MCF 10A (cell line): ENCODE measurements at regions not wholly inside any gene's neighbourhood (a gene's known extent, or its start where the extent isn't known, plus 50 kb on each side); places are given as distances from the start of the nearest gene placed in this dataset.
A peak's percentile ranks its signal among the peaks of the same experiment; 100 is the strongest.

Source experiments
- BruUV-seq: library from RNA; stranded (reverse); fragments of 400-500 nt; replicated peaks from 2 replicates; lab custom pipeline; 2021; lab: Mats Ljungman, UMichigan
- CTCF ChIA-PET: fragments of 300-600 bp; sonication (Branson Sonifier 250); formaldehyde crosslinking; extraction: SDS; loops from one replicate; lab custom pipeline; 2021; ENCODE audit warnings: antibody characterized with exemption, inconsistent platforms; lab: Yijun Ruan, JAX
- POLR2A ChIA-PET: fragments of 300-600, 350-650 bp; sonication (Branson Sonifier 250); formaldehyde crosslinking; extraction: SDS; loops from one replicate; lab custom pipeline; 2020; ENCODE audit warnings: antibody characterized with exemption, inconsistent platforms; lab: Yijun Ruan, JAX
- DNase-seq: peaks from one replicate; pipeline ENCODE4 v3.0.0-alpha.2; 2018; ENCODE audit not compliant: unreplicated experiment
- H3K27ac Mint-ChIP-seq: one replicate; pipeline ENCODE4 v1.8.0; 2022; ENCODE audit warnings: mild to moderate bottlenecking, low read depth, mixed read lengths; ENCODE audit not compliant: unreplicated experiment
- H3K27me3 Mint-ChIP-seq: one replicate; pipeline ENCODE4 v1.8.0; 2022; ENCODE audit warnings: mixed read lengths; ENCODE audit not compliant: insufficient read depth, unreplicated experiment
- H3K36me3 Mint-ChIP-seq: one replicate; pipeline ENCODE4 v1.8.0; 2022; ENCODE audit warnings: mild to moderate bottlenecking, moderate library complexity, mixed read lengths; ENCODE audit not compliant: insufficient read depth, unreplicated experiment
- H3K4me1 Mint-ChIP-seq: one replicate; pipeline ENCODE4 v1.8.0; 2022; ENCODE audit warnings: mixed read lengths; ENCODE audit not compliant: insufficient read depth, unreplicated experiment
- H3K4me3 Mint-ChIP-seq: one replicate; pipeline ENCODE4 v1.8.0; 2022; ENCODE audit warnings: mild to moderate bottlenecking, moderate library complexity, mixed read lengths; ENCODE audit not compliant: unreplicated experiment
- H3K9me3 Mint-ChIP-seq: one replicate; pipeline ENCODE4 v1.8.0; 2022; ENCODE audit warnings: mixed read lengths; ENCODE audit not compliant: unreplicated experiment
- intact Hi-C: fragments of 100-400 bp; cut with micrococcal nuclease; formaldehyde crosslinking; loops from 2 replicates; pipeline ENCODE4 v1.14.1; 2022
- TF ChIP-seq, protein P1 (sequence below): fragments of 200-600 bp; IDR thresholded peaks from one replicate; pipeline ENCODE4 v1.8.0; 2022; ENCODE audit warnings: antibody characterized with exemption, mild to moderate bottlenecking; ENCODE audit not compliant: unreplicated experiment

GRCh38 chrX:109813236-109813635 lies 80.2 kb upstream of the ACSL4 start:
- TF ChIP-seq, protein P1, sequence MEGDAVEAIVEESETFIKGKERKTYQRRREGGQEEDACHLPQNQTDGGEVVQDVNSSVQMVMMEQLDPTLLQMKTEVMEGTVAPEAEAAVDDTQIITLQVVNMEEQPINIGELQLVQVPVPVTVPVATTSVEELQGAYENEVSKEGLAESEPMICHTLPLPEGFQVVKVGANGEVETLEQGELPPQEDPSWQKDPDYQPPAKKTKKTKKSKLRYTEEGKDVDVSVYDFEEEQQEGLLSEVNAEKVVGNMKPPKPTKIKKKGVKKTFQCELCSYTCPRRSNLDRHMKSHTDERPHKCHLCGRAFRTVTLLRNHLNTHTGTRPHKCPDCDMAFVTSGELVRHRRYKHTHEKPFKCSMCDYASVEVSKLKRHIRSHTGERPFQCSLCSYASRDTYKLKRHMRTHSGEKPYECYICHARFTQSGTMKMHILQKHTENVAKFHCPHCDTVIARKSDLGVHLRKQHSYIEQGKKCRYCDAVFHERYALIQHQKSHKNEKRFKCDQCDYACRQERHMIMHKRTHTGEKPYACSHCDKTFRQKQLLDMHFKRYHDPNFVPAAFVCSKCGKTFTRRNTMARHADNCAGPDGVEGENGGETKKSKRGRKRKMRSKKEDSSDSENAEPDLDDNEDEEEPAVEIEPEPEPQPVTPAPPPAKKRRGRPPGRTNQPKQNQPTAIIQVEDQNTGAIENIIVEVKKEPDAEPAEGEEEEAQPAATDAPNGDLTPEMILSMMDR = no peak
- no peak overlapping the region for H3K4me3 Mint-ChIP-seq
- CTCF ChIA-PET = no interaction called here
- no peak for DNase-seq
- no peaks in the 10 kb centered on the region for H3K36me3 Mint-ChIP-seq
- POLR2A ChIA-PET = no interaction called here
- H3K27ac Mint-ChIP-seq = no peak overlapping the region
- H3K27me3 Mint-ChIP-seq = peaks cover 76% of the 10 kb centered on the region
- H3K9me3 Mint-ChIP-seq = no peaks in the 10 kb centered on the region
- no peaks in the 10 kb centered on the region for H3K4me1 Mint-ChIP-seq
- intact Hi-C loops = no loop called here
- no TSS peak for BruUV-seq

DNA sequence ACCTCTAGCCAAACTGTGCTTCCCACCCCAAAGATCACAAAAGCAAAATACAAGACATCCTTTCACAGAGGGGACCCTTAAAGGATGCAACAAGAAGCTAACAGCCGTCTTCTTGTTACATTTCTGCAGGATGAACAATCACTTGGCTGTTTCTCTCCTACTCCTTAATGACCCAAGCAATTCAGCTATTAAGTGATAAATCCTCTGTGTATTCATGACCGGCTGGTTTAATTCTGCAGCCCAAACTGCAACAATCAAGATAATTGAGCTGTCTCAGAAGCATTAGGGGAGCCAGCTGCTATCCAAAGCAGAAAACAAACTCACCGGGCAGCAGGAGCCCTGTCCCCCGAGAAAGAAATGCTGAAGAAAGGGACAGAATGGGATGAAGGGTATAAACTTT lies 85.9 kb upstream of the ACSL4 start:
- CTCF ChIA-PET = interaction anchor here (1.3 kb wide), 1 partner anchor 22 kb away, joined by 4 read pairs; no protein-coding TSS in a partner anchor
- BruUV-seq = no TSS peak

DNA sequence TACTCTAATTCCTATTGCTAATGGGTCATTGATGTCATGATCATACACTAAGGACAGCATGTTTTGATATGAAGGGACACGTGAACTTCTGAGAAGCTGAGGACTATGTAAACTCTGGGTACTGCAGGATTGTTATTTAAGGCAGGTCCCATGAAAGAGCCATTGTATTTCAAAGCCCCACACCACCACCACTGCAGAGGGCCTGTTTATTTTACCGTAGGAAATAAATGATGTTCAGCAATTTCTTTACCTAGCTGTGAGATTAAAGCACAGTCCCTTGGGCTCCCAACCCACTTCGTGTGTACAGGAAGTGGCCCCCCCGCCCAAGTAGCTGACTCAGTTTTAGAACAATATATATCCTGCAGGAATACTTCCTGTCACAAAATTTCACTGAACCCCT lies 89.8 kb upstream of the ACSL4 start:
- no TSS peak for BruUV-seq
- intact Hi-C loops = no loop called here
- H3K4me1 Mint-ChIP-seq = peaks cover 6% of the 10 kb centered on the region
- ChIA-PET CTCF (interaction anchor here (0.8 kb wide), 1 partner anchor 22 kb away, joined by 3 read pairs; no protein-coding TSS in a partner anchor), POLR2A (interaction anchor here (0.6 kb wide), 1 partner anchor 26 kb away, joined by 3 read pairs; no protein-coding TSS in a partner anchor)
- TF ChIP-seq, protein P1 = no peak
- no peaks in the 10 kb centered on the region for H3K9me3 Mint-ChIP-seq
- H3K27ac Mint-ChIP-seq = no peak overlapping the region
- H3K4me3 Mint-ChIP-seq = no peak overlapping the region
- no peaks in the 10 kb centered on the region for H3K36me3 Mint-ChIP-seq
- no peak for DNase-seq
- H3K27me3 Mint-ChIP-seq = peaks cover 35% of the 10 kb centered on the region

More for the DNA sequence above, 85.9 kb upstream of the ACSL4 start:
- TF ChIP-seq, protein P1 = no peak
- Mint-ChIP-seq H3K4me1 (no peaks in the 10 kb centered on the region), H3K27ac (no peak overlapping the region), H3K36me3 (no peaks in the 10 kb centered on the region), H3K9me3 (no peaks in the 10 kb centered on the region), H3K4me3 (no peak overlapping the region), H3K27me3 (peaks cover 52% of the 10 kb centered on the region)
- POLR2A ChIA-PET = no interaction called here
- DNase-seq = no peak
- intact Hi-C loops = no loop called here

GRCh38 chrX:109826954-109827708 lies 94.1 kb upstream of the ACSL4 start:
- Mint-ChIP-seq H3K27me3 (peaks cover 60% of the 10 kb centered on the region), H3K36me3 (no peaks in the 10 kb centered on the region), H3K27ac (no peak overlapping the region), H3K9me3 (no peaks in the 10 kb centered on the region), H3K4me1 (peaks cover 12% of the 10 kb centered on the region), H3K4me3 (no peak overlapping the region)
- TF ChIP-seq, protein P1 = no peak
- peak; percentile 52 for DNase-seq
- POLR2A ChIA-PET = interaction anchor here (0.6 to 2.2 kb wide), 10 partner anchors 13 to 575 kb away, joined by 3 to 10 read pairs (median 4); partner anchors contain the start of gene ACSL4
- no TSS peak for BruUV-seq
- CTCF ChIA-PET = interaction anchor here (0.6 to 2.5 kb wide), 17 partner anchors 9 to 195 kb away, joined by 3 to 9 read pairs (median 5); no protein-coding TSS in a partner anchor
- intact Hi-C loops = no loop called here
